H1 (cell line): ENCODE measurements at regions not wholly inside any gene's neighbourhood (a gene's known extent, or its start where the extent isn't known, plus 50 kb on each side); places are given as distances from the start of the nearest gene placed in this dataset.

Source experiments
- CTCF ChIA-PET: fragments of 300-600 bp; sonication (Branson Sonifier 250); formaldehyde crosslinking; loops from one replicate; lab custom pipeline; 2021; ENCODE audit not compliant: partially characterized antibody; lab: Charles Lee
- POLR2A ChIA-PET: fragments of 300-600 bp; sonication (Branson Sonifier 250); formaldehyde crosslinking; loops from one replicate; lab custom pipeline; 2021; ENCODE audit warnings: inconsistent platforms; ENCODE audit not compliant: partially characterized antibody; lab: Charles Lee
- DNase-seq, 2 experiments: peaks; one replicate each; pipeline versions ENCODE4 v3.0.0 to v3.0.0-alpha.2; 2010 to 2022; ENCODE audit warnings: low spot score in 2 of 2, low read depth in 1 of 2, mixed read lengths in 1 of 2
- FAIRE-seq: peaks from 2 replicates; lab custom pipeline; 2011; peaks lifted over from hg19 to GRCh38; lab: Jason Lieb, UNC
- H2AFZ ChIP-seq: 2 replicates; pipeline ENCODE4 v1.8.1; 2012; ENCODE audit warnings: low read length, inconsistent platforms
- H2AK5ac ChIP-seq: 2 replicates; pipeline ENCODE4 v1.6.1; 2013; ENCODE audit warnings: low read depth, low read length
- H2BK120ac ChIP-seq: replicated peaks from 2 replicates; pipeline ENCODE3; 2013; ENCODE audit warnings: low read depth, low read length, inconsistent platforms
- H2BK12ac ChIP-seq: 2 replicates; pipeline ENCODE4 v1.6.1; 2013; ENCODE audit warnings: low read depth, low read length
- H2BK15ac ChIP-seq: 2 replicates; pipeline ENCODE4 v1.6.1; 2013; ENCODE audit warnings: low read length
- H2BK20ac ChIP-seq: 2 replicates; pipeline ENCODE4 v1.6.1; 2013; ENCODE audit warnings: low read length
- H2BK5ac ChIP-seq: 2 replicates; pipeline ENCODE4 v1.6.1; 2013; ENCODE audit warnings: low read depth, low read length
- H3K14ac ChIP-seq: 2 replicates; pipeline ENCODE4 v1.6.1; 2013; ENCODE audit warnings: inconsistent platforms; ENCODE audit not compliant: insufficient read length
- H3K18ac ChIP-seq: 2 replicates; pipeline ENCODE4 v1.6.1; 2013; ENCODE audit warnings: low read length; ENCODE audit errors: extremely low read depth
- H3K23ac ChIP-seq: 2 replicates; pipeline ENCODE4 v1.6.1; 2013; ENCODE audit warnings: inconsistent platforms; ENCODE audit not compliant: insufficient read length
- H3K23me2 ChIP-seq: 2 replicates; pipeline ENCODE4 v1.6.1; 2013; ENCODE audit warnings: low read depth, low read length
- H3K27ac ChIP-seq: 2 replicates; pipeline ENCODE4 v1.6.1; 2011; ENCODE audit warnings: low read depth, low read length, inconsistent platforms
- H3K27me3 ChIP-seq, 4 experiments: replicated peaks in 1 of 4; 1 replicate in 1 of 4; 2 replicates in 3 of 4; pipeline versions ENCODE4 v1.6.1 to v1.8.1; 2011 to 2013; ENCODE audit warnings: low read length in 3 of 4, mild to moderate bottlenecking in 3 of 4, inconsistent platforms in 2 of 4, mixed read lengths in 2 of 4, moderate library complexity in 1 of 4; ENCODE audit not compliant: control insufficient read depth in 3 of 4, insufficient read depth in 3 of 4; ENCODE audit errors: extremely low read depth in 1 of 4
- H3K36me3 ChIP-seq, 4 experiments: 2 replicates each; pipeline versions ENCODE4 v1.6.1 to v1.8.1; 2011 to 2013; ENCODE audit warnings: mild to moderate bottlenecking in 4 of 4, low read length in 3 of 4, moderate library complexity in 2 of 4, control low read depth in 1 of 4, inconsistent platforms in 1 of 4; ENCODE audit not compliant: insufficient read depth in 4 of 4, control insufficient read depth in 2 of 4
- H3K4ac ChIP-seq: replicated peaks from 2 replicates; pipeline ENCODE3; 2013; ENCODE audit warnings: low read length, low read depth, mixed read lengths, inconsistent platforms; ENCODE audit not compliant: insufficient read length
- H3K4me1 ChIP-seq, 4 experiments: replicated peaks in 1 of 4; 1 replicate in 1 of 4; 2 replicates in 3 of 4; pipeline versions ENCODE4 v1.6.1 to v1.8.1; 2011 to 2013; ENCODE audit warnings: low read length in 3 of 4, inconsistent platforms in 2 of 4, mixed read lengths in 1 of 4; ENCODE audit not compliant: insufficient read depth in 4 of 4, control insufficient read depth in 3 of 4
- H3K4me2 ChIP-seq, 2 experiments: 2 replicates each; pipeline versions ENCODE4 v1.6.1 to v1.8.1; 2011 to 2013; ENCODE audit warnings: low read depth in 2 of 2, low read length in 2 of 2, control low read depth in 1 of 2, inconsistent platforms in 1 of 2, mild to moderate bottlenecking in 1 of 2; ENCODE audit not compliant: insufficient read depth in 1 of 2
- H3K4me3 ChIP-seq, 4 experiments: fragments of 200-600, 300-600 bp in 1 of 4; sonication (generic), shearing (Covaris generic), sonication (Bioruptor Twin) in 1 of 4; 2 replicates each; pipeline versions ENCODE4 v1.5.1 to v1.8.1; 2011 to 2016; ENCODE audit warnings: low read length in 4 of 4, low read depth in 3 of 4, control low read depth in 2 of 4, inconsistent platforms in 2 of 4, mild to moderate bottlenecking in 2 of 4, mixed read lengths in 1 of 4, moderate library complexity in 1 of 4; ENCODE audit not compliant: insufficient read depth in 2 of 4; ENCODE audit errors: extremely low read depth in 1 of 4
- H3K56ac ChIP-seq: replicated peaks from 2 replicates; pipeline ENCODE3; 2013; ENCODE audit warnings: low read depth, mild to moderate bottlenecking, mixed read lengths, low read length, inconsistent platforms; ENCODE audit not compliant: insufficient read length
- H3K79me1 ChIP-seq: 2 replicates; pipeline ENCODE4 v1.6.1; 2013; ENCODE audit warnings: low read depth, low read length, control low read depth
- H3K79me2 ChIP-seq, 2 experiments: 2 replicates each; pipeline versions ENCODE4 v1.6.1 to v1.8.1; 2012 to 2013; ENCODE audit warnings: low read length in 2 of 2, mild to moderate bottlenecking in 2 of 2, inconsistent platforms in 1 of 2; ENCODE audit not compliant: insufficient read depth in 2 of 2, control insufficient read depth in 1 of 2
- H3K9ac ChIP-seq, 4 experiments: replicated peaks in 1 of 4; 1 replicate in 1 of 4; 2 replicates in 3 of 4; pipeline versions ENCODE4 v1.6.1 to v1.8.1; 2011 to 2013; ENCODE audit warnings: low read depth in 3 of 4, low read length in 3 of 4, control low read depth in 2 of 4, mild to moderate bottlenecking in 2 of 4, moderate library complexity in 2 of 4, inconsistent platforms in 1 of 4; ENCODE audit errors: extremely low read depth in 1 of 4
- H3K9me3 ChIP-seq, 2 experiments: 2 replicates each; pipeline versions ENCODE4 v1.6.1 to v1.8.1; 2012 to 2013; ENCODE audit warnings: mild to moderate bottlenecking in 2 of 2, moderate library complexity in 2 of 2, control low read depth in 1 of 2, inconsistent platforms in 1 of 2, low read depth in 1 of 2, low read length in 1 of 2, mixed read lengths in 1 of 2; ENCODE audit not compliant: insufficient read depth in 2 of 2
- H4K20me1 ChIP-seq, 2 experiments: replicated peaks in 1 of 2; 2 replicates each; pipeline versions ENCODE3 to v1.8.1; 2011 to 2013; ENCODE audit warnings: inconsistent platforms in 2 of 2, low read length in 2 of 2, mild to moderate bottlenecking in 1 of 2; ENCODE audit not compliant: insufficient read depth in 2 of 2, control insufficient read depth in 1 of 2
- H4K5ac ChIP-seq: 2 replicates; pipeline ENCODE4 v1.6.1; 2013; ENCODE audit warnings: low read length, low read depth, mixed read lengths, inconsistent platforms; ENCODE audit not compliant: insufficient read length
- H4K8ac ChIP-seq: 2 replicates; pipeline ENCODE4 v1.8.0; 2013; ENCODE audit warnings: mild to moderate bottlenecking, moderate library complexity, low read length, inconsistent platforms; ENCODE audit not compliant: insufficient read depth; ENCODE audit errors: extremely low read depth
- H4K91ac ChIP-seq: replicated peaks from 2 replicates; pipeline ENCODE3; 2013; ENCODE audit warnings: low read length, mixed read lengths, inconsistent platforms; ENCODE audit not compliant: insufficient read length
- BCL11A ChIP-seq, 2 experiments: IDR thresholded peaks; one replicate each; pipeline ENCODE4 v1.6.1; 2011; ENCODE audit warnings: low read depth in 2 of 2, low read length in 2 of 2, mild to moderate bottlenecking in 2 of 2
- CEBPB ChIP-seq: IDR thresholded peaks from 2 replicates; pipeline ENCODE4 v1.6.1; 2012; ENCODE audit warnings: low read depth, low read length
- CREB1 ChIP-seq: IDR thresholded peaks from 2 replicates; pipeline ENCODE4 v1.6.1; 2012; ENCODE audit warnings: inconsistent platforms
- HDAC2 ChIP-seq, 2 experiments: fragments of 300-600 bp in 1 of 2; sonication (generic) in 1 of 2; IDR thresholded peaks; 2 replicates each; pipeline ENCODE4 v1.6.1; 2011 to 2012; ENCODE audit warnings: low read depth in 2 of 2, low read length in 2 of 2, mild to moderate bottlenecking in 2 of 2, moderate library complexity in 2 of 2, borderline replicate concordance in 1 of 2, inconsistent platforms in 1 of 2
- SIRT6 ChIP-seq: IDR thresholded peaks from one replicate; pipeline ENCODE4 v1.7.1; 2012; ENCODE audit warnings: low read length, inconsistent platforms
- SRF ChIP-seq: IDR thresholded peaks from 2 replicates; pipeline ENCODE4 v1.6.1; 2011; ENCODE audit warnings: mild to moderate bottlenecking, low read depth, low read length, moderate library complexity
- WGBS, 2 experiments: shearing (Covaris generic) in 1 of 2; methylation state at CpG; one replicate each; pipeline versions ENCODE4 v1.1.6 to v1.1.7; 2013 to 2015; ENCODE audit warnings: low lambda C conversion rate in 2 of 2, mixed read lengths in 2 of 2, inconsistent platforms in 1 of 2, low coverage in 1 of 2, missing lambda C conversion rate in 1 of 2; ENCODE audit not compliant: insufficient replicate concordance in 2 of 2, insufficient coverage in 1 of 2, insufficient read length in 1 of 2; ENCODE audit errors: extremely low coverage in 1 of 2, missing lambda C conversion rate in 1 of 2; 5-methylcytosine and 5-hydroxymethylcytosine counted together

DNA sequence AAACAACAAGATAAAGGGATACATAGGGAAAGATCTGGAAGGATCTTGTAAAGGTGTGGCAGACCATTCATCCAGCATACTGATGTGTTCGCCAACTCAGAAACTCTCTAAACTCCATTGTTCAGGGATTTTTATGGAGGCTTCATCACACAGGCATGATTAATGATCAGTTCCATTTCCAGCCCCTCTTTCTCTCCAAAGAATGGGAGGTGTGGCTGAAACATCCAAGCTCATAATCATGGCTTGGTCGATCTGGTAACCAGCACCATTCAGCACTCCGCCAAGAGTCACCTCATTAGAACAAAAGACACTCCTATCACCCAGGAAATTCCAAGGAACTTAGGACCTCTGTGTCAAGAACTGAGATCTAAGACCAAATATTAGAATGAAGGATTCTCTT, 180.6 kb upstream of the RNPC3 start:
- Histone ChIP-seq H4K20me1 (no peaks in the 10 kb centered on the region), H2BK15ac (no peak overlapping the region), H4K91ac (no peak overlapping the region), H3K4me3 (no peak overlapping the region), H3K36me3 (no peaks in the 10 kb centered on the region), H3K23me2 (no peaks in the 10 kb centered on the region), H2AK5ac (no peak overlapping the region), H3K27ac (no peak overlapping the region), H3K56ac (no peak overlapping the region), H3K79me2 (no peaks in the 10 kb centered on the region), H3K27me3 (no peaks in the 10 kb centered on the region), H3K4me2 (no peak overlapping the region), H3K9ac (no peak overlapping the region), H4K5ac (no peak overlapping the region), H3K9me3 (no peaks in the 10 kb centered on the region), H2BK12ac (no peak overlapping the region), H2AFZ (no peak overlapping the region), H3K23ac (no peak overlapping the region), H3K4ac (no peak overlapping the region), H2BK5ac (no peak overlapping the region), H3K14ac (no peak overlapping the region), H2BK20ac (no peak overlapping the region), H3K4me1 (no peaks in the 10 kb centered on the region), H4K8ac (no peak overlapping the region), H3K18ac (no peak overlapping the region), H3K79me1 (no peaks in the 10 kb centered on the region), H2BK120ac (no peak overlapping the region)
- WGBS, 2 experiments = 92% methylated on average over 3 of the region's 3 CpGs; no CpG with 5 or more reads in 1 of the 2 experiments
- DNase-seq (no peak), FAIRE-seq (no peak)
- POLR2A ChIA-PET = no interaction called here
- no peak for TF ChIP-seq SIRT6
- TF ChIP-seq BCL11A (IDR thresholded peaks at IDR 0.05; ENCODE audit: low read depth in 2 of 2, low read length in 2 of 2) = no peak
- no peak for TF ChIP-seq CREB1
- no peak for TF ChIP-seq SRF
- TF ChIP-seq CEBPB = no peak
- TF ChIP-seq HDAC2 (IDR thresholded peaks at IDR 0.05; ENCODE audit: borderline replicate concordance in 1 of 2, low read depth in 2 of 2, low read length in 2 of 2) = no peak
- CTCF ChIA-PET = interaction anchor here (1.4 kb wide), 1 partner anchor 116 kb away, joined by 4 read pairs; no protein-coding TSS in a partner anchor
